Heart right ventricle (tissue), 16 donors: ENCODE measurements at regions not wholly inside any gene's neighbourhood (a gene's known extent, or its start where the extent isn't known, plus 50 kb on each side); places are given as distances from the start of the nearest gene placed in this dataset.

Experiments
- ATAC-seq, 8 donors: fragments of 200-7000 bp; cut with Tn5 transposase; one replicate each; pipeline ENCODE4 v1.9.1; 2020; ENCODE audit warnings: mild to moderate bottlenecking in 8 of 8, moderate library complexity in 8 of 8, moderate number of reproducible peaks in 1 of 8
- DNase-seq, 2 donors: peaks; one replicate each; pipeline ENCODE4 v3.0.0-alpha.2; 2020
- H3K27ac ChIP-seq, 10 donors: fragments of 200-600 bp; sonication (generic) in 2 of 10; one replicate each; pipeline versions ENCODE4 v1.5.0 to v1.8.0; 2020 to 2022; ENCODE audit warnings: mild to moderate bottlenecking in 3 of 10
- H3K27me3 ChIP-seq, 7 donors: fragments of 200-600 bp; one replicate each; pipeline ENCODE4 v1.8.0; 2021 to 2022; ENCODE audit warnings: mild to moderate bottlenecking in 2 of 7
- H3K36me3 ChIP-seq, 9 donors: fragments of 200-600 bp; sonication (generic) in 1 of 9; one replicate each; pipeline versions ENCODE4 v1.5.0 to v1.8.0; 2020 to 2022; ENCODE audit warnings: mild to moderate bottlenecking in 2 of 9
- H3K4me1 ChIP-seq, 9 donors: fragments of 200-600 bp; sonication (generic) in 1 of 9; one replicate each; pipeline versions ENCODE4 v1.5.0 to v1.8.0; 2020 to 2022; ENCODE audit warnings: mild to moderate bottlenecking in 4 of 9
- H3K4me3 ChIP-seq, 10 donors: fragments of 200-600 bp; sonication (generic) in 2 of 10; one replicate each; pipeline versions ENCODE4 v1.5.0 to v1.8.0; 2020 to 2022; ENCODE audit warnings: mild to moderate bottlenecking in 7 of 10, moderate library complexity in 2 of 10
- H3K9me3 ChIP-seq, 11 donors: fragments of 200-600 bp in 10 of 11; sonication (generic) in 2 of 11; one replicate each; pipeline versions ENCODE4 v1.5.0 to v1.8.0; 2013 to 2022; ENCODE audit warnings: mild to moderate bottlenecking in 2 of 11, control low read depth in 1 of 11, moderate library complexity in 1 of 11
- CTCF ChIP-seq, 9 donors: fragments of 200-600 bp; sonication (generic) in 2 of 9; IDR thresholded peaks; one replicate each; pipeline versions ENCODE4 v1.5.0 to v1.8.0; 2021 to 2022; ENCODE audit warnings: antibody characterized with exemption in 9 of 9, mild to moderate bottlenecking in 5 of 9, moderate library complexity in 1 of 9
- WGBS, 2 donors: extraction: QIAGEN DNeasy Blood & Tissue Kit; methylation state at CpG; one replicate each; pipeline ENCODE4 v1.1.7; 2013; ENCODE audit warnings: inconsistent platforms in 1 of 2; 5-methylcytosine and 5-hydroxymethylcytosine counted together
- intact Hi-C, 10 donors: fragments of 100-400 bp; cut with DNase I; formaldehyde crosslinking; loops; one replicate each; pipeline versions ENCODE4 v1.11.1 to v1.14.2; 2022
- donor health status: Arrhythmogenic right ventricular cardiomyopathy.
- donor health status: ischemic (EF 13 %, LVEDD 7.1; RV severe dilation, severe dysfunction).
- donor health status: healthy with polysubstance abuse.
- donor health status: DM: no; HTN: yes; CAD: no.
- donor health status: DM: no; HTN: no; CAD: no.
- donor health status: ischemic (EF 25% LVEDD 6.9; RV normal size, moderate dysfunction).
- donor health status: ischemic (EF 25% LVEDD 5.7; RV mildly dilated, moderate dysfunction).
- donor health status: healthy.
- donor health status: DM: yes; HTN: yes; CAD: no.
- donor health status: Ischemic cardiomyopathy.
- donor health status: ischemic (EF 35%, LVEDD 5.7; RV mildly dilated, moderate dysfunction).
- donor health status: nonischemic (EF 11% LVEDD 7.7; RV severe dilation, severe dysfunction).
- donor health status: DM: yes; HTN: yes; CAD: no.
- donor health status: PGD.
- donor health status: ischemic (EF 29% LVEDD 5.4; RV normal size, mild dysfunction).
- donor health status: nonischemic (EF 23%, LVEDD 6.1; RV moderate dilation, normal function).

- H3K4me1 ChIP-seq: peaks cover 0 to 53% (median 20%) of the 10 kb centered on the region in 9 donors
- H3K36me3 ChIP-seq: no peaks in the 10 kb centered on the region
- 61 to 63% methylated on average over 8 of the region's 8 CpGs for WGBS, 2 donors
- no peak for TF ChIP-seq CTCF (IDR thresholded peaks at IDR 0.05)
- DNase-seq (no peak), ATAC-seq (no peak)
- intact Hi-C loops: loop anchor here in 1 of 10 donors (10.0 kb wide), 1 partner anchor 100 kb away; no protein-coding TSS in a partner anchor
- H3K4me3 ChIP-seq: no peak overlapping the region
- no peaks in the 10 kb centered on the region for H3K27me3 ChIP-seq
- no peaks in the 10 kb centered on the region for H3K9me3 ChIP-seq
- no peak overlapping the region for H3K27ac ChIP-seq
Measured at GRCh38 chr14:65334765-65335410, 77.6 kb upstream of the FUT8 start.

GRCh38 chr14:65335411-65335947 is 77.1 kb upstream of the FUT8 start:
- ATAC-seq (peak in 1 of 8 donors; percentile 35), DNase-seq (no peak)
- intact Hi-C loops: loop anchor here in 1 of 10 donors (10.0 kb wide), 1 partner anchor 101 kb away; no protein-coding TSS in a partner anchor
- Histone ChIP-seq H3K27ac (no peak overlapping the region), H3K9me3 (no peaks in the 10 kb centered on the region), H3K4me3 (no peak overlapping the region), H3K36me3 (no peaks in the 10 kb centered on the region), H3K4me1 (peaks cover 0 to 48% (median 20%) of the 10 kb centered on the region in 9 donors), H3K27me3 (no peaks in the 10 kb centered on the region)
- WGBS, 2 donors: 67 to 70% methylated on average over 4 of the region's 4 CpGs
- TF ChIP-seq CTCF (IDR thresholded peaks at IDR 0.05): no peak

GRCh38 chr14:65336191-65336591 is 76.3 kb upstream of the FUT8 start:
- Histone ChIP-seq H3K4me1 (peaks cover 0 to 45% (median 20%) of the 10 kb centered on the region in 9 donors), H3K4me3 (no peak overlapping the region), H3K36me3 (no peaks in the 10 kb centered on the region), H3K27me3 (no peaks in the 10 kb centered on the region), H3K9me3 (no peaks in the 10 kb centered on the region), H3K27ac (no peak overlapping the region)
- no peak for TF ChIP-seq CTCF (IDR thresholded peaks at IDR 0.05)
- no peak for DNase-seq
- 84 to 88% methylated on average over 2 of the region's 2 CpGs for WGBS, 2 donors
- intact Hi-C loops: loop anchor here in 1 of 10 donors (10.0 kb wide), 1 partner anchor 101 kb away; no protein-coding TSS in a partner anchor
- no peak for ATAC-seq

GRCh38 chr14:65339866-65340265 is 72.7 kb upstream of the FUT8 start:
- H3K9me3 ChIP-seq: no peaks in the 10 kb centered on the region
- no peaks in the 10 kb centered on the region for H3K36me3 ChIP-seq
- WGBS, 2 donors: 89 to 93% methylated on average over 4 of the region's 4 CpGs
- ATAC-seq: no peak
- TF ChIP-seq CTCF (IDR thresholded peaks at IDR 0.05): no peak
- DNase-seq: no peak
- H3K27ac ChIP-seq: no peak overlapping the region
- intact Hi-C loops: loop anchor here in 1 of 10 donors (10.0 kb wide), 2 partner anchors 105 to 365 kb away; partner anchors contain the start of gene RAB15
- H3K4me3 ChIP-seq: no peak overlapping the region
- H3K4me1 ChIP-seq: peaks cover 0 to 16% (median 9%) of the 10 kb centered on the region in 9 donors
- no peaks in the 10 kb centered on the region for H3K27me3 ChIP-seq
